ENCODE measurements at regions not wholly inside any gene's neighbourhood (a gene's known extent, or its start where the extent isn't known, plus 50 kb on each side); places are given as distances from the start of the nearest gene placed in this dataset.

DNA sequence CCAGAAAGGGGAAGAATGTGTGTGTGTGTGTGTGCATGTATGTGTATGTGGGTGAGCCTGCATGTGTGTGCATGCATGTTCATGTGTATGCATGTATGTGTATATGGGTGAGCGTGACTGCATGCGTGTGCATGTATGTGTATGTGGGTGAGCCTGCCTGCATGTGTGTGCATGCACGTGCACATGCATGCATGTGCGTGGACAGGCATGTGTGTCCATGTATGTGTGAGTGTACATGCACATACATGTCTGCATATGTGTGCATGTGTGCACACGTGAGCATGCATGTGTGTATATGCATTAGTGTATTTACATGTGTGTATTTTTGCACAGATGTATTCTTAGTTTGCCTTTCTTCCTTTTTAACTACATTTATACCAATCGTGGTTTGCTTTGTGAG, 601.5 kb downstream of the QKI start:
- no peak for DNase-seq (ENCODE audit: low read depth in 3 of 3, low spot score in 2 of 3)

DNA sequence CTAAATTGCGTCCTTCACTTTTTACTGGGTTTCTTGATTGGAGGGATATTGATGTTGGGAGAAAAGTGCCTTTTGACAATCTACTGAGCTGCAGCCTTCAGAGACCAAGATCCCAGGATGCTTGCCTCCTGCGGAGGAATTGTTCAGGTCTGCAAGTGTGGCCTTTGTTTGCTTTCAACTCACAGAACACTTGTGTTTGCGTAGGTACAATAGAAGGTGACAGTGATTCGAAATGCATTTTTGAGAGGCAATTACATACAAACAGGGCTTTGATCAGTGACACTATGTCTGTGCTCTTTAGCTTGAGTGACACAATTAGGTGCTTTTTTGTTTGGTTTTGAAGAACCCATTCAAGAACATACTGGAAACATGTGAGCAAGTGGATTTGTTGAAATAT, 600.6 kb downstream of the QKI start:
- no peak for DNase-seq (ENCODE audit: low read depth in 3 of 3, low spot score in 2 of 3)

GRCh38 chr6:164014346-164015087, 600.0 kb downstream of the QKI start:
- DNase-seq (ENCODE audit: low read depth in 3 of 3, low spot score in 2 of 3), result no peak

- DNase-seq (ENCODE audit: low read depth in 3 of 3, low spot score in 2 of 3), result no peak
Measured at GRCh38 chr6:164013480-164014208, 599.1 kb downstream of the QKI start.

GRCh38 chr6:164011321-164011720, 596.8 kb downstream of the QKI start:
- no peak for DNase-seq (ENCODE audit: low read depth in 3 of 3, low spot score in 2 of 3)

DNA sequence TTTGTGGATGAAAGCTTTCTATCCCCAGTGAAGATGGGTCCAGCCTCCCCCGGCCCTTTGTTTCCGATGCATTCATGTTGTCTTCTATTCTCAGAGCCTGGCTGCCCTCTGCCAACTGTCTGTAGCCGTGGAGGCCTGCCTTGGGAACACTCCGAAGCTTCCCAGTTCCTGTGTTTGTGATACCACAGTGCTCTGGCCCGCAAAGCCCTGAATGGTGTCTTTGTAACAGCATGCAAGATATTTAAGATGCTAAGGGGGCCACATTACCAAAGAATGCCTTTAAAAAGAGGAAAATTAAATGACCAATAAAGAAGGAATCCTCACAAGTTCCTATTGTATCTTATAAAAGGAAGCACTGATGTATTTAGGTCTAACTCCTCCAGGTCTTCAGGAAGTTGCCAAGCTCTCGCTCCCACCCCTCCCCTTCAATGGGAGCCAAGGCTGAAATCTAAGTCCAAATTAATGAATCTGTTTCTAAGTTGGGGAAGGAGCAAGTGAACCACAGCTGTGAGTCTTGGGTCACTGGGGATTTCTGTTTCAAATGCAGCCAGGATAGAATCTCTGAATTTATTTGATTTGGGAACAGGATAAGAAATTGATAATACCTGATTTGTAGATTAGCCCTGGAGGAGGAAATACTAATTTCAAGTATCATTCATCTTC, 596.1 kb downstream of the QKI start:
- DNase-seq (ENCODE audit: low read depth in 3 of 3, low spot score in 2 of 3), result no peak

- no peak for DNase-seq (ENCODE audit: low read depth in 3 of 3, low spot score in 2 of 3)
Measured at GRCh38 chr6:164008902-164009301, 594.4 kb downstream of the QKI start.

DNA sequence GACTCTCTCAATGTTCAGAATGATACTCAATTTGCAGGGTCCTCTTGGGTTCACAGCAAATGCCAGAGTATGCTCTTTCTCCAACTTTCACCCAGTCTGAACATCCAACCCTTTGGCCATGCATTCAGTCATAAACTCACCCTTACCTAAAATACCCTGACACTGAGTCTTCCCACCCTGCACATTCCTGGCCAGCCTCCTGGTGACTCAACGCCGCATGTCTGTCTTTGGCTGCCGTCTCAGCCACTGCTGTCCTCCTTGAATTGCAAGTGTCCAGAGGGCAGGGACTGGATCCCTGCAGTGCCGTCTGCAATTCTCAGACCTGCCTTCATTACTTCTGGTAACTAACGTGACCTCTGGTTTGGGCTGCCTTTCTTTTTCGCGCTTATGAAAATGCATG, 593.4 kb downstream of the QKI start:
- no peak for DNase-seq (ENCODE audit: low read depth in 3 of 3, low spot score in 2 of 3)

GRCh38 chr6:164006459-164006858, 591.9 kb downstream of the QKI start:
- no peak for DNase-seq (ENCODE audit: low read depth in 3 of 3, low spot score in 2 of 3)

- no peak for DNase-seq (ENCODE audit: low read depth in 3 of 3, low spot score in 2 of 3)
Measured at GRCh38 chr6:164005004-164005711, 590.6 kb downstream of the QKI start.

- DNase-seq (ENCODE audit: low read depth in 3 of 3, low spot score in 2 of 3), result no peak
Measured at GRCh38 chr6:164000276-164000675, 585.8 kb downstream of the QKI start.

DNA sequence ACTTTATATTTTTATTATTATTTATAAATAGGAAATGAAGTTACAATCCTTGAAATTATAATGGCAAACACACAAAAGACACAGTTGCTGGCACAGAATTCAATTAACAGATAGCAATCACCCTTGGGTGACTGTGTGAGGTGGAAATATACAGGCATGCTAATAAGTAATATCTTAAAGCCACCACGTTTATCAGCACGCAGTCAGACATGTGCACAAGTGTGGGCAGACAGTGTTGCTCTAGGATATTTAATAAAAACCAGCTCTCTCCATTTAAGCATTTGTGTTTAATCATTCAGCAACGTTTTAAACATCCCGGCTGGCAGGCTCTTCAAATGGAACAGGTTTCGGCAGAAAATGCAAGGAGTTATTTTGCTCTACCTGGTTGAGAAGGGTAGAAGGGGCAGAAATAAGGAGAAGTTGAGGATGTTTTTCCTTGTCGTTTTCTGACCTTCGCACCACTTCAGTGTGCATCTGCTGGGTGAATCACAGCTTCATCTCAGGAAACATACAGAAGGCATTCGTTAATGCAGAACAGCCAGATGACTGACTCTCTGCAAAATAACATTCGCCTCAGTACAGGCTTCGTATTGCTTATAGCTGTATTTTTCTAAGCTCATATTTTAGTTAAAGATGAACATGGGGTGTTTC, 585.1 kb downstream of the QKI start:
- DNase-seq (ENCODE audit: low read depth in 3 of 3, low spot score in 2 of 3), result no peak

DNA sequence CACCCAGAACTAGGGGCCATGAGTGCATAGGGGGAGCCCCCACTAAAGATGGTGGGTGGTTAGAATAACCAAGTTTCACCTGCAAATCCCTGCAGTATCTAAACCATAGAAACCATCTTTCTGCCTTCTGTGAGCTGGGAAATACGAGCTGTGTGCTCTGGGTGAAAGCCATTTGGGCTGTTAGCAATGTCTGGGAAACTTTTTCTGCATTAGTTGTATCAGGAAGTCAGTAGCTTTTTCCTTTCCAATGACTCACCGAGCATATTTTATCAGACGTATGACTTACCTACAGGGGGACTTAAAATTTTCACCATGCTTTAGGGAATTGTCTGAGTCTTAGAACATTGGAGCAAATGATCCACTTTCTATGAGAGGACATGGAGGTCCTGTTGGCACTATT, 584.0 kb downstream of the QKI start:
- no peak for DNase-seq (ENCODE audit: low read depth in 3 of 3, low spot score in 2 of 3)

DNA sequence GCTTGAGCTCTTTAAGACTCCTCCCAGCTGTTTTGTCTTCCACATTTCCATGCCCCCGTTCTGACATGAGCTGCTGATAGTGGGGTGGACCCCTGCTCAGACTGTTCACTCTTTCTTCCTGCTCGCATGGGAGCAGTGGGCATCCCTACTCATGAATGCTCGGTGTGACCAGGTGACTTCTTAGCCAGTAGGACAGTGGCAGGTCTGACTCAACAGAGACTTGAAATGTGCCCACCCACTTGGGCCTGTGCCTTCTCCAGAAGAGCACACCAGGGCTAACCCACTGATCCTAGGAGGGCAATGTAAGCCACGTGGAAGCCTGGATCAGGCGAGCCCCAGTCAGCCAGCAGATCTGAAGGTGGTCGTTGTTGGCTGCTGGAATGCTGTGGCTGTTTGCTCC, 582.0 kb downstream of the QKI start:
- no peak for DNase-seq (ENCODE audit: low read depth in 3 of 3, low spot score in 2 of 3)

GRCh38 chr6:163994566-163994965, 580.0 kb downstream of the QKI start:
- no peak for DNase-seq (ENCODE audit: low read depth in 3 of 3, low spot score in 2 of 3)

GRCh38 chr6:163992701-163993100, 578.2 kb downstream of the QKI start:
- no peak for DNase-seq (ENCODE audit: low read depth in 3 of 3, low spot score in 2 of 3)

- no peak for DNase-seq (ENCODE audit: low read depth in 3 of 3, low spot score in 2 of 3)
Measured at GRCh38 chr6:163992056-163992455, 577.5 kb downstream of the QKI start.

DNA sequence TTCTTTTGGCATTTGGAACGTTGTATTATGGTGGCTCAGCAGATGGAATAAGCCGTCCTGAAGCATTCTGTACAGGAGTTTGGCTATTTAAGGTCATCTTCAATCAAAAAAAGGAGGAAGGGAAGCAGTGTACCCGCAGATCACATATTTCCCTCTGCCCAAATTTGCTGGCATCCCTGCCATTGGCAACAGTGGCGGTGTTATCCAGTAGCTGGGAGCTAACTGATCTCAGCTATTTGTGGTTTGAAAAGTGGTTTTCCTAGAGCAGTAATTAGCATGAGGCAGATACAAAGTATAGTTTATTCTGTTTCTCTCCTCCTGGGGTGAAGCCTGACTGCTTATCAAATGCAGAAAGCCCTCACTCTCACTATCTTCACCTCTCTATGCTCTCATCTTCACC, 576.8 kb downstream of the QKI start:
- no peak for DNase-seq (ENCODE audit: low read depth in 3 of 3, low spot score in 2 of 3)

GRCh38 chr6:163986313-163986712, 571.8 kb downstream of the QKI start:
- no peak for DNase-seq (ENCODE audit: low read depth in 3 of 3, low spot score in 2 of 3)

- DNase-seq (ENCODE audit: low read depth in 3 of 3, low spot score in 2 of 3), result no peak
Measured at GRCh38 chr6:163985710-163986109, 571.2 kb downstream of the QKI start.

DNA sequence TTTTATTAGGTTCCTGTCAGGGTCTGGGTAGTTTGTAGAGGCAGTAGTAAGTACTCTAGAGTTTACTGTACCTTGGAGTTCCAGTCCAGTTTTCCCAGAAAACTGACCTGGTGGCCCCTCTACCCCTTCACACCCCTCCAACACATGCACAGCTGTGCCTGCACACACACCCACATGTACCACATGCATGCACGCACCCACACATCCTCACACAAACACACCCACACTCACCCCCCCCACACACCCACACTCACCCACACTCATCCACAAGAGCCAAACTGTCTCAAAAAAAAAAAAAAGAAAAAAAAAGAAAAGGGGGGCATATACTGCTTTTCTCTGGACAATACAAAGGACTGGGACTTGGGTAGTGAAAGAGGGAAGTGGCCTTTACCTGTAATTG, 570.5 kb downstream of the QKI start:
- no peak for DNase-seq (ENCODE audit: low read depth in 3 of 3, low spot score in 2 of 3)

All from right renal cortex interstitium (tissue), 3 donors.